Stimulated activated CD4-positive, alpha-beta T cell treated with anti-CD3 and anti-CD28 coated beads, Interleukin-1b, Interleukin-23, amount 100 ng/mL, for 48 hours (primary cell): ENCODE measurements at regions not wholly inside any gene's neighbourhood (a gene's known extent, or its start where the extent isn't known, plus 50 kb on each side); places are given as distances from the start of the nearest gene placed in this dataset.
A peak's percentile ranks its signal among the peaks of the same experiment; 100 is the strongest.

ENCODE experiments used
- DNase-seq: peaks from one replicate; pipeline ENCODE4 v3.0.0-alpha.2; 2020

- peak; percentile 2 for DNase-seq
Measured at GRCh38 chr4:174120446-174121295, 162.8 kb downstream of the FBXO8 start.

- DNase-seq, result no peak
Measured at GRCh38 chr4:174119830-174120229, 163.6 kb downstream of the FBXO8 start.

- no peak for DNase-seq
Measured at GRCh38 chr4:174119051-174119450, 164.4 kb downstream of the FBXO8 start.

- no peak for DNase-seq
Measured at GRCh38 chr4:174118171-174118570, 165.3 kb downstream of the FBXO8 start.

GRCh38 chr4:174117445-174117844 is 166.0 kb downstream of the FBXO8 start:
- DNase-seq, result no peak

- DNase-seq, result no peak
Measured at GRCh38 chr4:174116021-174116420, 167.4 kb downstream of the FBXO8 start.

GRCh38 chr4:174111422-174111821 is 172.0 kb downstream of the FBXO8 start:
- DNase-seq, result no peak

GRCh38 chr4:174110180-174110579 is 173.3 kb downstream of the FBXO8 start:
- DNase-seq, result no peak

GRCh38 chr4:174107746-174108354 is 175.6 kb downstream of the FBXO8 start:
- DNase-seq, result no peak

GRCh38 chr4:174105202-174105601 is 178.3 kb downstream of the FBXO8 start:
- DNase-seq, result no peak

- DNase-seq, result no peak
Measured at GRCh38 chr4:174100910-174101309, 182.6 kb downstream of the FBXO8 start.

GRCh38 chr4:174099712-174100111 is 183.8 kb downstream of the FBXO8 start:
- DNase-seq, result no peak

- no peak for DNase-seq
Measured at GRCh38 chr4:174096999-174097398, 186.5 kb downstream of the FBXO8 start.

GRCh38 chr4:174096456-174096855 is 187.0 kb downstream of the FBXO8 start:
- DNase-seq, result no peak

- DNase-seq, result no peak
Measured at GRCh38 chr4:174091130-174091529, 192.3 kb downstream of the FBXO8 start.

- DNase-seq, result no peak
Measured at GRCh38 chr4:174089711-174090110, 193.8 kb downstream of the FBXO8 start.

- DNase-seq, result no peak
Measured at GRCh38 chr4:174088795-174089194, 194.7 kb downstream of the FBXO8 start.

GRCh38 chr4:174086829-174087799 is 196.4 kb downstream of the FBXO8 start:
- DNase-seq, result no peak

GRCh38 chr4:174084981-174085380 is 198.5 kb downstream of the FBXO8 start:
- no peak for DNase-seq

GRCh38 chr4:174084542-174084941 is 198.9 kb downstream of the FBXO8 start:
- DNase-seq, result no peak

- DNase-seq, result no peak
Measured at GRCh38 chr4:174080361-174080760, 203.1 kb downstream of the FBXO8 start.

GRCh38 chr4:174071595-174071994 is 211.9 kb downstream of the FBXO8 start:
- no peak for DNase-seq

GRCh38 chr4:174069848-174070330 is 213.6 kb downstream of the FBXO8 start:
- DNase-seq, result no peak
